ENCODE measurements at regions not wholly inside any gene's neighbourhood (a gene's known extent, or its start where the extent isn't known, plus 50 kb on each side); places are given as distances from the start of the nearest gene placed in this dataset.

DNA sequence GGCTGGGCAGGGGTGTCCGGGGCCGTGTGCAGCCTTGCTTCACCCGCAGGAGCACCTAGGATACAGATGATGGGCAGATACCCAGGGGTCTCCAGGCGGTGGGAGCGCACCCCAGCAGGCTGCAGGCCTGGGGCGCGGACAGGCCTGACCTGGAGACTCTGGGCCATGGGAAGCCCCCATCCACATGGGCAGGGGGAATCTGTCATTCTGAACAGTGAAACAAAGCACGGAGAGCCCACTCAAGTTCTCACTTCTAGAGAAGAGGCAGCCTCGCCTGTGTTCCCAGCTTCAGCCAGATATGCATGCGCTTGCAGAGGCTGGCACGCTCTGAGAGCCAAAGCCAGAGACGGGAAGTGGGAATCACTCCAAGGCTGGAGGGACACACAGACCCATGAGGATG lies 333.1 kb downstream of the BRD1 start:
- TF ChIP-seq EZH2 (IDR thresholded peaks at IDR 0.05): no peak
- no peak for TF ChIP-seq POLR2AphosphoS5 (IDR thresholded peaks at IDR 0.05; ENCODE audit: borderline replicate concordance, low read depth, low read length)
- no peak for TF ChIP-seq FOXP2 (optimal IDR thresholded peaks at IDR 0.05; ENCODE audit: control extremely low read depth, extremely low read length, insufficient read depth)
